Gastrocnemius medialis (tissue), 4 donors: ENCODE measurements at regions not wholly inside any gene's neighbourhood (a gene's known extent, or its start where the extent isn't known, plus 50 kb on each side); places are given as distances from the start of the nearest gene placed in this dataset.
A peak's percentile ranks its signal among the peaks of the same experiment; 100 is the strongest.

Source experiments
- ATAC-seq, 2 donors: fragments of 150-250 bp; one replicate each; pipeline ENCODE4 v1.9.1; 2016
- DNase-seq, 2 donors: peaks; one replicate each; pipeline ENCODE4 v3.0.0-alpha.2; 2019
- H3K27ac ChIP-seq, 4 donors: fragments of 200-600 bp; sonication (generic); 1 replicate in 1 of 4; 2 replicates in 3 of 4; pipeline ENCODE4 v1.5.1; 2016 to 2018; ENCODE audit warnings: mild to moderate bottlenecking in 2 of 4, moderate library complexity in 1 of 4
- H3K27me3 ChIP-seq, 3 donors: fragments of 200-600 bp; sonication (generic) in 2 of 3; 1 replicate in 1 of 3; 2 replicates in 2 of 3; pipeline versions ENCODE4 v1.5.1 to v1.6.0; 2016 to 2019; ENCODE audit warnings: mild to moderate bottlenecking in 1 of 3, moderate library complexity in 1 of 3
- H3K36me3 ChIP-seq, 2 donors: fragments of 200-600 bp; sonication (generic) in 1 of 2; one replicate each; pipeline ENCODE4 v1.5.1; 2017 to 2018
- H3K4me1 ChIP-seq, 2 donors: fragments of 200-600 bp; sonication (generic) in 1 of 2; one replicate each; pipeline ENCODE4 v1.5.1; 2016 to 2017; ENCODE audit warnings: mild to moderate bottlenecking in 2 of 2
- H3K4me3 ChIP-seq, 4 donors: fragments of 200-600 bp; sonication (generic) in 3 of 4; 1 replicate in 1 of 4; 2 replicates in 3 of 4; pipeline ENCODE4 v1.5.1; 2016 to 2019; ENCODE audit warnings: mild to moderate bottlenecking in 2 of 4
- H3K9me3 ChIP-seq, 3 donors: fragments of 200-600 bp; sonication (generic) in 2 of 3; 1 replicate in 1 of 3; 2 replicates in 2 of 3; pipeline ENCODE4 v1.5.1; 2016 to 2019
- POLR2A ChIP-seq, 2 donors: fragments of 450-650 bp; IDR thresholded peaks; one replicate each; pipeline ENCODE4 v1.6.1; 2017; ENCODE audit warnings: antibody characterized with exemption in 2 of 2, mild to moderate bottlenecking in 2 of 2, moderate library complexity in 2 of 2
- in situ Hi-C, 4 donors: fragments of 200-750 bp; cut with MboI; loops; one replicate each; pipeline versions ENCODE4 v1.15.0 to v1.8.0; 2017; ENCODE audit warnings: low sequenced_read_pairs in 4 of 4
- intact Hi-C: fragments of 100-400 bp; cut with DNase I; formaldehyde crosslinking; loops from one replicate; pipeline ENCODE4 v1.15.1; 2023; ENCODE audit warnings: low total_unique reads
- TF ChIP-seq, protein P1 (sequence below), 5 experiments: fragments of 450-650 bp in 3 of 5; fragments of 200-600 bp in 2 of 5; sonication (generic) in 2 of 5; IDR thresholded peaks in 4 of 5; conservative IDR thresholded peaks in 1 of 5; 1 replicate in 4 of 5; 2 replicates in 1 of 5; pipeline ENCODE4 v1.5.1; 2016 to 2019; ENCODE audit warnings: antibody characterized with exemption in 5 of 5, mild to moderate bottlenecking in 3 of 5, moderate library complexity in 3 of 5

GRCh38 chr5:69019668-69020375 is 74.0 kb upstream of the SLC30A5 start:
- Histone ChIP-seq H3K9me3 (no peaks in the 10 kb centered on the region), H3K4me1 (no peaks in the 10 kb centered on the region), H3K27me3 (no peaks in the 10 kb centered on the region), H3K4me3 (no peak overlapping the region), H3K27ac (no peak overlapping the region), H3K36me3 (no peaks in the 10 kb centered on the region)
- in situ Hi-C loops (no loop called here), intact Hi-C loops (no loop called here)
- no peak for TF ChIP-seq POLR2A (IDR thresholded peaks at IDR 0.05)
- TF ChIP-seq, protein P1, sequence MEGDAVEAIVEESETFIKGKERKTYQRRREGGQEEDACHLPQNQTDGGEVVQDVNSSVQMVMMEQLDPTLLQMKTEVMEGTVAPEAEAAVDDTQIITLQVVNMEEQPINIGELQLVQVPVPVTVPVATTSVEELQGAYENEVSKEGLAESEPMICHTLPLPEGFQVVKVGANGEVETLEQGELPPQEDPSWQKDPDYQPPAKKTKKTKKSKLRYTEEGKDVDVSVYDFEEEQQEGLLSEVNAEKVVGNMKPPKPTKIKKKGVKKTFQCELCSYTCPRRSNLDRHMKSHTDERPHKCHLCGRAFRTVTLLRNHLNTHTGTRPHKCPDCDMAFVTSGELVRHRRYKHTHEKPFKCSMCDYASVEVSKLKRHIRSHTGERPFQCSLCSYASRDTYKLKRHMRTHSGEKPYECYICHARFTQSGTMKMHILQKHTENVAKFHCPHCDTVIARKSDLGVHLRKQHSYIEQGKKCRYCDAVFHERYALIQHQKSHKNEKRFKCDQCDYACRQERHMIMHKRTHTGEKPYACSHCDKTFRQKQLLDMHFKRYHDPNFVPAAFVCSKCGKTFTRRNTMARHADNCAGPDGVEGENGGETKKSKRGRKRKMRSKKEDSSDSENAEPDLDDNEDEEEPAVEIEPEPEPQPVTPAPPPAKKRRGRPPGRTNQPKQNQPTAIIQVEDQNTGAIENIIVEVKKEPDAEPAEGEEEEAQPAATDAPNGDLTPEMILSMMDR (IDR thresholded peaks at IDR 0.05 in 4 of 5, conservative IDR thresholded peaks at IDR 0.05 in 1 of 5), result no peak
- DNase-seq, result no peak
- ATAC-seq, result no peak

DNA sequence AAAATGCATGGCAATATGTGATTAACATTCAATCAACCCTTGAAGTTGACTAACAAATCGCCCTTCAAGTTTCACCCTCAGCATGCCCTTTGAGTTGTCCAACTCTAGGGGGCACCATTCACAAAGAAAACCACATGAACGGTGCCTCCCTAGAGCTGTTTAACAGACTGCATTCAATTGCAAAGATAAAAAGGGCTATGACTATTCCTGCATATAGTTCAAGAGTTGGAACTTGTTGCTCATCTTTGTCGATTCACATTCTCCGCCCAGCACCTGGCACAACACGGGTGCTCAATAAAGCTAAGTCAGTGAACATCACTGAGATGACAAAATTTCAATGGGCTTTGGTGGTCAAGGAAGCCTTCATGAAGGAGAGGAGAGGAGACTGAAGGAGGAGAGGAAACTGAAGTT is 69.6 kb upstream of the SLC30A5 start:
- in situ Hi-C loops (no loop called here), intact Hi-C loops (no loop called here)
- H3K27ac ChIP-seq, result no peak overlapping the region
- DNase-seq (no peak), ATAC-seq (no peak)
- TF ChIP-seq, protein P1 (IDR thresholded peaks at IDR 0.05 in 4 of 5, conservative IDR thresholded peaks at IDR 0.05 in 1 of 5), result peak in 1 of 5 experiments; percentile 28
- no peak for TF ChIP-seq POLR2A (IDR thresholded peaks at IDR 0.05)
- no peaks in the 10 kb centered on the region for H3K9me3 ChIP-seq
- H3K4me3 ChIP-seq, result no peak overlapping the region
- no peaks in the 10 kb centered on the region for H3K27me3 ChIP-seq
- H3K36me3 ChIP-seq, result no peaks in the 10 kb centered on the region
- no peaks in the 10 kb centered on the region for H3K4me1 ChIP-seq

- Histone ChIP-seq H3K36me3 (no peaks in the 10 kb centered on the region), H3K27ac (no peak overlapping the region), H3K9me3 (no peaks in the 10 kb centered on the region), H3K4me1 (no peaks in the 10 kb centered on the region), H3K4me3 (no peak overlapping the region), H3K27me3 (no peaks in the 10 kb centered on the region)
- no peak for ATAC-seq
- TF ChIP-seq, protein P1 (IDR thresholded peaks at IDR 0.05 in 4 of 5, conservative IDR thresholded peaks at IDR 0.05 in 1 of 5), result no peak
- no peak for TF ChIP-seq POLR2A (IDR thresholded peaks at IDR 0.05)
- DNase-seq, result no peak
- in situ Hi-C loops (no loop called here), intact Hi-C loops (no loop called here)
Observed at GRCh38 chr5:69029292-69029691, 64.5 kb upstream of the SLC30A5 start.

DNA sequence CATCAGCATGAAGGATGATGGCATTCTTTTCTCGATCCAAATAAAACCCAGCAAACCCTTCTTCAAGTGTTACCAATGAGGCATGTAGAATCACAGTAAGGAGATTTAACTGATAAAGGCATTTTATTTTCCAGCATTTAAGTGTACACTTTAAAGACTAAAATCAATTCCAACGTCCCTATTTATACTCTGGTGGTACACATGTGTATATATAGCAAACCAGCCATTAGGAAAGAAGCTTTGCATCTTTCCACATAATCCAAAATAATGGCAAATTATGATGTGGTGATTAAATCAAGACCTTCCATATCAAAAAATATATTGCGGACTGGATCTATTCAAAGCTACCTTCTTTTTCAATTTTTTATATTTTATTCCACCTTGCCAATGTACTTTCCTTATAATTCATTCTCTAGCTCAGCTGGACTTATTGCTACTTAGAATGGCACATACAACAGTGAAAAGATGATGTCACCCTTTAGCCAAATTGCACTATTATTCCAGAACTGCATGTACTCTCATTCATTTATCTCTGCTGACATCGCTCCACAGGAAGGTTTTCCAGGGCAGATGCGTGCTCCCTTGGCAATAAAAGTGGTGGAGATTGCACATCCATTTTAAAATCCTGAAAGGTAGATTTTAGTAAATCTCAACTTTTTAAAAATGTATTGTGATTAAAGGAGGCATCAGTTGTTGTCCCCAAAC is 63.3 kb upstream of the SLC30A5 start:
- H3K36me3 ChIP-seq, result no peaks in the 10 kb centered on the region
- in situ Hi-C loops, result no loop called here

More for the DNA sequence above, 63.3 kb upstream of the SLC30A5 start:
- Histone ChIP-seq H3K27me3 (no peaks in the 10 kb centered on the region), H3K4me1 (no peaks in the 10 kb centered on the region), H3K4me3 (no peak overlapping the region), H3K27ac (no peak overlapping the region), H3K9me3 (no peaks in the 10 kb centered on the region)
- no peak for ATAC-seq
- TF ChIP-seq, protein P1 (IDR thresholded peaks at IDR 0.05 in 4 of 5, conservative IDR thresholded peaks at IDR 0.05 in 1 of 5), result no peak
- no peak for TF ChIP-seq POLR2A (IDR thresholded peaks at IDR 0.05)
- intact Hi-C loops, result no loop called here
- DNase-seq, result no peak
